Osteoblast (primary cell): ENCODE measurements at regions not wholly inside any gene's neighbourhood (a gene's known extent, or its start where the extent isn't known, plus 50 kb on each side); places are given as distances from the start of the nearest gene placed in this dataset.
A peak's percentile ranks its signal among the peaks of the same experiment; 100 is the strongest.

Experiments
- DNase-seq: peaks from one replicate; pipeline ENCODE4 v3.0.0; 2011; ENCODE audit warnings: low spot score, mixed read lengths; ENCODE audit not compliant: insufficient read length; ENCODE audit errors: missing footprints
- H2AFZ ChIP-seq: 2 replicates; pipeline ENCODE4 v1.6.0; 2011; ENCODE audit warnings: mild to moderate bottlenecking, low read length
- H3K27ac ChIP-seq: 2 replicates; pipeline ENCODE4 v1.5.1; 2011; ENCODE audit warnings: mild to moderate bottlenecking, low read depth, low read length, moderate library complexity
- H3K27me3 ChIP-seq: 2 replicates; pipeline ENCODE4 v1.6.0; 2012; ENCODE audit warnings: mild to moderate bottlenecking, control low read depth, inconsistent platforms, low read length, moderate library complexity; ENCODE audit not compliant: insufficient read depth
- H3K36me3 ChIP-seq: 2 replicates; pipeline ENCODE4 v1.5.1; 2011; ENCODE audit warnings: mild to moderate bottlenecking, low read length, control low read depth, moderate library complexity; ENCODE audit not compliant: insufficient read depth
- H3K4me1 ChIP-seq: 2 replicates; pipeline ENCODE4 v1.5.1; 2011; ENCODE audit warnings: mild to moderate bottlenecking, low read length, control low read depth, moderate library complexity; ENCODE audit not compliant: insufficient read depth
- H3K4me2 ChIP-seq: 2 replicates; pipeline ENCODE4 v1.6.0; 2011; ENCODE audit warnings: mild to moderate bottlenecking, low read length; ENCODE audit not compliant: insufficient read depth
- H3K4me3 ChIP-seq: fragments of 200-600 bp; sonication (generic); 3 replicates; pipeline ENCODE4 v1.5.1; 2012; ENCODE audit warnings: mild to moderate bottlenecking, low read length, inconsistent platforms; ENCODE audit not compliant: insufficient read depth
- H3K79me2 ChIP-seq: 2 replicates; pipeline ENCODE4 v1.6.0; 2012; ENCODE audit warnings: mild to moderate bottlenecking, low read length, control low read depth, inconsistent platforms; ENCODE audit not compliant: insufficient read depth
- H3K9me3 ChIP-seq: 2 replicates; pipeline ENCODE4 v1.5.1; 2011; ENCODE audit warnings: low read depth, low read length, control low read depth
- H4K20me1 ChIP-seq: 2 replicates; pipeline ENCODE4 v1.6.0; 2012; ENCODE audit warnings: mild to moderate bottlenecking, low read length, control low read depth; ENCODE audit not compliant: insufficient read depth
- TF ChIP-seq, protein P1 (sequence below): IDR thresholded peaks from 2 replicates; pipeline ENCODE4 v1.5.1; 2011; ENCODE audit warnings: mild to moderate bottlenecking, low read depth, low read length, moderate library complexity; ENCODE audit errors: extremely low read depth

DNA sequence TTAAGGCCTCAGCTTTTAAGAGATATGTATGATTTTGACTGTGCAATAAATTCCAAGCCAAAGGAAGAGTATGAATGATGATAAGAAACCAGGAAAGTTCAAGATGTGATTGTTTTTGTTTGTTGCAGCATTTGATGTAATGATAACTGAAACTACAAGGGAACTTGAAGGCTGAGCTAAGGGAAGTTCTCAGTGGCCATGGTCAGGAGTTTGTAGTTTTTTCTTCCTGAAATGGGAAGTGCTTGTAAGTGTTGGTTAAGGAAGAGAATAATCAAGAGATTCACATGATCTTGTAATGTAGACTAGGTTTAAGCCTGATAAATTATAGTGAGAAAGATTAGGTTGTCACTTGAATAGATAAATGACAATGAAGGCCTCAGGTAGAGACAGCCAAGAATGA lies 53.4 kb downstream of the PTCHD4 start:
- TF ChIP-seq, protein P1, sequence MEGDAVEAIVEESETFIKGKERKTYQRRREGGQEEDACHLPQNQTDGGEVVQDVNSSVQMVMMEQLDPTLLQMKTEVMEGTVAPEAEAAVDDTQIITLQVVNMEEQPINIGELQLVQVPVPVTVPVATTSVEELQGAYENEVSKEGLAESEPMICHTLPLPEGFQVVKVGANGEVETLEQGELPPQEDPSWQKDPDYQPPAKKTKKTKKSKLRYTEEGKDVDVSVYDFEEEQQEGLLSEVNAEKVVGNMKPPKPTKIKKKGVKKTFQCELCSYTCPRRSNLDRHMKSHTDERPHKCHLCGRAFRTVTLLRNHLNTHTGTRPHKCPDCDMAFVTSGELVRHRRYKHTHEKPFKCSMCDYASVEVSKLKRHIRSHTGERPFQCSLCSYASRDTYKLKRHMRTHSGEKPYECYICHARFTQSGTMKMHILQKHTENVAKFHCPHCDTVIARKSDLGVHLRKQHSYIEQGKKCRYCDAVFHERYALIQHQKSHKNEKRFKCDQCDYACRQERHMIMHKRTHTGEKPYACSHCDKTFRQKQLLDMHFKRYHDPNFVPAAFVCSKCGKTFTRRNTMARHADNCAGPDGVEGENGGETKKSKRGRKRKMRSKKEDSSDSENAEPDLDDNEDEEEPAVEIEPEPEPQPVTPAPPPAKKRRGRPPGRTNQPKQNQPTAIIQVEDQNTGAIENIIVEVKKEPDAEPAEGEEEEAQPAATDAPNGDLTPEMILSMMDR, result no peak
- no peak for DNase-seq
- H3K9me3 ChIP-seq, result no peaks in the 10 kb centered on the region
- no peaks in the 10 kb centered on the region for H3K79me2 ChIP-seq
- no peak overlapping the region for H3K4me3 ChIP-seq
- no peak overlapping the region for H3K27ac ChIP-seq
- no peaks in the 10 kb centered on the region for H4K20me1 ChIP-seq
- H3K27me3 ChIP-seq, result no peaks in the 10 kb centered on the region
- H3K4me2 ChIP-seq, result no peak overlapping the region
- H2AFZ ChIP-seq, result no peak overlapping the region
- no peaks in the 10 kb centered on the region for H3K36me3 ChIP-seq
- no peaks in the 10 kb centered on the region for H3K4me1 ChIP-seq

DNA sequence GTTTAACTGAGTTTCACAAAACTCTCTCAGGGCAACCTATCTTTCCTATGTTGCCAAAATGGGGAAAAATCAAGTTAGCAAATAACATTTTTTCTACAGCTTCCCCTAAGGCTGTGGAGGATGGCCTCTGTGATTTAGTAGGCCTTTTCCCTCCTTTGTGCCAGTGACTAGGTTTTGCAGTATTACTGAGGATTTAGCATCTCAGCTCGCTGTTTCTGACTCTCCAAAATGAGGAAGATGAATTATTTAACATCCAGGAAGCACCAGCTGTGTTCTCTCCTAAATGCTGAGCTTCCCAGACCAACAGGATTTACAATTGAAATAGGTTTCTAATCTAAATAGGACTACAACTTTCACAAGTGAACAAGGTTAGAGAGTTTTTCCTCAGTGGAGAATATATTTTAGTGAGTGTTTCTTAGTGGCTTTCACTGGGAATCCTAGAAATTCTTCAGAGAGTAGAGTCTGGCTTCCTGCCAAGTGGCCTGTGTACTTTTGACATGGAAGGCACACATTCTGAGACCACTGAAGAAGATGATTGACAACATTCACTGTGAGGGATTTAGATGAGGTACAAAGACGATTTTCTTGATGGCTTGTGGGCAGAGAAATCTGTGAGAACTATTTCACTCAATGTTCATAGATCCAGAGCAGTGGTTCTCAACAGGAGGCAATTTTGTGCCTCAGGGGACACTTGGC lies 62.4 kb downstream of the PTCHD4 start:
- no peaks in the 10 kb centered on the region for H3K79me2 ChIP-seq
- H3K27ac ChIP-seq, result no peak overlapping the region
- H3K4me2 ChIP-seq, result no peak overlapping the region
- H3K27me3 ChIP-seq, result no peaks in the 10 kb centered on the region
- TF ChIP-seq, protein P1, result no peak
- no peaks in the 10 kb centered on the region for H3K36me3 ChIP-seq
- H4K20me1 ChIP-seq, result no peaks in the 10 kb centered on the region
- no peaks in the 10 kb centered on the region for H3K9me3 ChIP-seq
- H3K4me3 ChIP-seq, result no peak overlapping the region
- DNase-seq, result no peak
- no peaks in the 10 kb centered on the region for H3K4me1 ChIP-seq
- no peak overlapping the region for H2AFZ ChIP-seq

DNA sequence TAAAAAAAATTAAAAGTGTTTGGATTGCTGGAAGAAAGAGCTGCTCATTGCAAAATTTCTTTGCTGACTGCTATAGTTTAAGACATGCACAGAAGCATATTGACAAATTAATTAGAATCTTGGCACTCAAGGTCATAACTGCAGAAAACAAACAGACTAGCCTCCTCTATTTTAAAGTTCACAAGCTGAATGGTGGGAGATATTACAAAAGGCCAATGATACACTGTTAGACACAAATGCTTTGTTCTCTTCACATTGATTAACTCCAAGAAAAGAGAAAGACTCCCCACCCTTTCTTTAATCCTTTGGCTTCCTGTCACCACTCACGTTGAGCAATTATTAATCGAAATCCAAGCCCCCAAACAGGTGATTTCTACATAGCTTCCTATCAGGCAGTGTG lies 69.1 kb downstream of the PTCHD4 start:
- H3K4me3 ChIP-seq, result no peak overlapping the region
- TF ChIP-seq, protein P1, result no peak
- H2AFZ ChIP-seq, result no peak overlapping the region
- no peak overlapping the region for H3K27ac ChIP-seq
- no peak overlapping the region for H3K4me2 ChIP-seq
- no peaks in the 10 kb centered on the region for H3K79me2 ChIP-seq
- H3K27me3 ChIP-seq, result no peaks in the 10 kb centered on the region
- H3K9me3 ChIP-seq, result no peaks in the 10 kb centered on the region
- no peaks in the 10 kb centered on the region for H4K20me1 ChIP-seq
- no peaks in the 10 kb centered on the region for H3K4me1 ChIP-seq
- no peaks in the 10 kb centered on the region for H3K36me3 ChIP-seq
- DNase-seq, result no peak

DNA sequence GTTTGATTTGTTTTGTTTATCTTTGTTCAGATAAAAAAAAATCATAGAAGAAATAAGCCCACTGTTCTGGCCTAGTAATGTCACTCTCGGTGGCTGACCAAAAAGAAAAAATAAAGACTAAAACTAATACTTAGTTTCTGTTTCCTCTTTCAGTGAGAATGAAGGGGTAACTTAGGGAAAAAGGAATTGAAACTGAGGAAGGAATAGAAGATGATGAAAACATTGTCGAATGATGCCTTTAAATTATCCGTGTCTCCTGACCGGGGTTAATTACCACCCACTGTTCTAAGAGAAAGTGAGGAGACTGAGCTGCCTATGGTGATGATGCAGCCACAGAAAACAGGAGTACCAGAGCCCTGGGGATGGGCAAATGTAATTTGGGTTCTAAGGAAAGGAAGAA lies 73.1 kb downstream of the PTCHD4 start:
- H3K4me2 ChIP-seq, result no peak overlapping the region
- no peak overlapping the region for H3K4me3 ChIP-seq
- peak overlapping the region; percentile 15 for H2AFZ ChIP-seq

More for the DNA sequence above, 73.1 kb downstream of the PTCHD4 start:
- TF ChIP-seq, protein P1, result no peak
- no peaks in the 10 kb centered on the region for H3K27me3 ChIP-seq
- no peaks in the 10 kb centered on the region for H4K20me1 ChIP-seq
- H3K36me3 ChIP-seq, result no peaks in the 10 kb centered on the region
- no peaks in the 10 kb centered on the region for H3K79me2 ChIP-seq
- no peaks in the 10 kb centered on the region for H3K9me3 ChIP-seq
- no peaks in the 10 kb centered on the region for H3K4me1 ChIP-seq
- DNase-seq, result no peak
- H3K27ac ChIP-seq, result no peak overlapping the region
